ENCODE measurements at regions not wholly inside any gene's neighbourhood (a gene's known extent, or its start where the extent isn't known, plus 50 kb on each side); places are given as distances from the start of the nearest gene placed in this dataset.

DNA sequence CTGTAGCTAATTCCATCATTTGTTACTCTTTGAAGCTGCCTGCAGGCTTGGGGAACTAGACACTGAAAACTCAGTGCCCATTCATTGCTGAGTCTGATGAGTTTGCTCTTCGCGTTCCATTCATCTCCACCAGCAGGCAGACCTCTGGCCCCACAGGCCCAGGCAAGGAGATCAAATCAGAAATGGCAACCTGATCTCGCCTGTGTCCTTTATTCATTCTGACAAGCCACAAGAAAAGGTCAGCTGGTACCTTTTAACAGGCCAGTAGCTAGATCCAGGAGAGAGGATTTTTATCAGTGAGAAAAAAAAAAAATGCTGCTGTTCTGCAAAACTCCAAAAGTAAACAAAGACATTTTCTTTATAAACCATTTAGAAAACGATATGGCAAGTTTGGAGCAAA lies 742.5 kb downstream of the ETS1 start:
- Mint-ChIP-seq H3K27me3 (ENCODE audit: insufficient read depth) (no peaks in the 10 kb centered on the region), H3K27ac (no peak overlapping the region), H3K4me3 (no peak overlapping the region), H3K9me3 (no peaks in the 10 kb centered on the region), H3K36me3 (ENCODE audit: low read depth) (no peaks in the 10 kb centered on the region), H3K4me1 (ENCODE audit: low read depth) (no peaks in the 10 kb centered on the region)
- TF ChIP-seq, protein P1, sequence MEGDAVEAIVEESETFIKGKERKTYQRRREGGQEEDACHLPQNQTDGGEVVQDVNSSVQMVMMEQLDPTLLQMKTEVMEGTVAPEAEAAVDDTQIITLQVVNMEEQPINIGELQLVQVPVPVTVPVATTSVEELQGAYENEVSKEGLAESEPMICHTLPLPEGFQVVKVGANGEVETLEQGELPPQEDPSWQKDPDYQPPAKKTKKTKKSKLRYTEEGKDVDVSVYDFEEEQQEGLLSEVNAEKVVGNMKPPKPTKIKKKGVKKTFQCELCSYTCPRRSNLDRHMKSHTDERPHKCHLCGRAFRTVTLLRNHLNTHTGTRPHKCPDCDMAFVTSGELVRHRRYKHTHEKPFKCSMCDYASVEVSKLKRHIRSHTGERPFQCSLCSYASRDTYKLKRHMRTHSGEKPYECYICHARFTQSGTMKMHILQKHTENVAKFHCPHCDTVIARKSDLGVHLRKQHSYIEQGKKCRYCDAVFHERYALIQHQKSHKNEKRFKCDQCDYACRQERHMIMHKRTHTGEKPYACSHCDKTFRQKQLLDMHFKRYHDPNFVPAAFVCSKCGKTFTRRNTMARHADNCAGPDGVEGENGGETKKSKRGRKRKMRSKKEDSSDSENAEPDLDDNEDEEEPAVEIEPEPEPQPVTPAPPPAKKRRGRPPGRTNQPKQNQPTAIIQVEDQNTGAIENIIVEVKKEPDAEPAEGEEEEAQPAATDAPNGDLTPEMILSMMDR (IDR thresholded peaks at IDR 0.05) = no peak
- no peak for DNase-seq

DNA sequence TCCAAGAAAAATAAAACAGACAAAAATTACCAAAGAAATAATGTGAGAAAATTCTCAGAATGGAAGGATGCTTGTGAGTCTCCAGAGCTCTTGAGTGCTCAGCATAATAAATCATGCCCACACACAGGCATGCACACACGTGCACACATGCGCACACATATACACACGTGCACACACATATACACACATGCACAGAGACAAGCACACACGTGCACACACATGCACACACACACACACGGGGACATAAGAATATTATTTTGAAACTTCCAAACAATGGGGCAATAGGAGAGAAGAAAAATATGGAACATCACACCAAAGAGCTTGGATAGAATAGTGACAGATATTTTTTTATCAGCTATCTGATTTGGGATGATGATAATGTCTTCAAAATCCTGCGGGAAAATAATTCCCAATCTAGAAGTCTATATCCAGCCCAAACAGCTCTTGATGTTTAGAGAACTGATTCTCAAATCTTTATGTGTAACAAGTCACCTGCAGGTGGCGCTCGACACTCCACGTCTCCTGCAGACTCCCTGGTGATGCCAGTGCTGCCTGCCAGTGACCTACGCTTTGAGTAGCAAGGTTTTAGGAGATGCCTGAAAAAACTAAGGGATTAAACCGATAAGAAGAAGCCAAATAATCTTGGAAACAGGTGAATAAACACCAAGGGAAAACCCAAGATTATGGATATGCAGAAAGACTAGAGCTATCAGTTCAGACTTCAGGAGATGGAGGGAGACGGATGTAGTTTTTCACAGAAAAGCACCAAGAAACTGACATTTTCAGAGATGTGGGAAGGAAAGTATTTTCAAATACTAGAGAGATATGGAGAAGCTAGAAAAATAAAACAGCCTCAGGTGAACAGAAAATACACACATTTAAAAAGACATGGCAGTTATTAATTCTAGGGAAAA lies 743.6 kb downstream of the ETS1 start:
- H3K27ac Mint-ChIP-seq = no peak overlapping the region
- H3K4me3 Mint-ChIP-seq = no peak overlapping the region
- peak; percentile 62 for DNase-seq
- no peaks in the 10 kb centered on the region for H3K4me1 Mint-ChIP-seq (ENCODE audit: low read depth)
- H3K9me3 Mint-ChIP-seq = no peaks in the 10 kb centered on the region
- peaks cover 2% of the 10 kb centered on the region; the same call in 1 of the 2 replicates for H3K27me3 Mint-ChIP-seq (ENCODE audit: insufficient read depth)
- no peaks in the 10 kb centered on the region for H3K36me3 Mint-ChIP-seq (ENCODE audit: low read depth)
- TF ChIP-seq, protein P1 (IDR thresholded peaks at IDR 0.05) = peak; percentile 95

DNA sequence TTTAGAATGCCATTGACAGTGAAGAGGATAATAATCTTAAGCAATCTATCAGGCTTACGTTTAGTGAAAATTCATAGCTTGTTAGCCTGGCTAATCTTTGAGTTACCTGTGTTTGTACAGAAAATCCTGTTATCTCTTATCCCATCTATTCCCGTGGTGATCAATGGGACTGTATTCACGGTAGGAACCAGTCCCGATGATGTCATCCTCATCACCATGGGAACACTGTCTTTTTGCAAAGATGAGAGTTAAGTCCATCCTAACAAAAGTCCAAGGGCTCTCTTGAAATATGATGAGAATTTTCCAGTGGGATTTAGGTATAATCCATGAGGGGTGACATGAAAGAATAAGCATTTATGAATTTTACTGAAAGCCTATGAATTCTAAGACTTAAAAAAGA lies 762.2 kb downstream of the ETS1 start:
- DNase-seq = no peak
- Mint-ChIP-seq H3K27me3 (ENCODE audit: insufficient read depth) (peaks cover 7% of the 10 kb centered on the region), H3K9me3 (no peaks in the 10 kb centered on the region), H3K27ac (no peak overlapping the region), H3K4me1 (ENCODE audit: low read depth) (peaks cover 5% of the 10 kb centered on the region; the same call in 1 of the 2 replicates), H3K36me3 (ENCODE audit: low read depth) (no peaks in the 10 kb centered on the region), H3K4me3 (no peak overlapping the region)
- TF ChIP-seq, protein P1 (IDR thresholded peaks at IDR 0.05) = no peak

DNA sequence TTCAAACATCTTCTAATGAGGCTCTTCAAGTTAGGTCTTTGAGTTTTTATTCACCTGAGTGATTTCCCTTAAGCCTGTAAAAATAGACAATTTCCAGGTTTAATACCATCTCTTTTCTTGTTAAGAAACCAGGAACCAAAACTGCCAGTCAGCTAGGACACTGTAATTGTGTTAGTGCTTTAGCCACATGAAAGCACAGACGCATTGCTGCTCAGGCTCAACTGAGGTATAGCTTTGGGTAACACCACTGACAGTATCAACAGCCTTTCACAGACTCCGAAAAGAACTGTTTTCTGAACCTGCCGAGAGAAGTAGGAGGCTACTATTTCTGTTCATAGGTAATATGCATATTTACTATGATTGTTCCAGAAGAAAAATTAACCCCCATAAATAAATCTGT lies 768.7 kb downstream of the ETS1 start:
- DNase-seq = no peak
- no peaks in the 10 kb centered on the region for H3K36me3 Mint-ChIP-seq (ENCODE audit: low read depth)
- peaks cover 10% of the 10 kb centered on the region for H3K27me3 Mint-ChIP-seq (ENCODE audit: insufficient read depth)
- H3K4me3 Mint-ChIP-seq = no peak overlapping the region
- no peaks in the 10 kb centered on the region for H3K9me3 Mint-ChIP-seq
- no peak overlapping the region for H3K27ac Mint-ChIP-seq
- peaks cover 5% of the 10 kb centered on the region; the same call in 1 of the 2 replicates for H3K4me1 Mint-ChIP-seq (ENCODE audit: low read depth)
- TF ChIP-seq, protein P1 (IDR thresholded peaks at IDR 0.05) = no peak

DNA sequence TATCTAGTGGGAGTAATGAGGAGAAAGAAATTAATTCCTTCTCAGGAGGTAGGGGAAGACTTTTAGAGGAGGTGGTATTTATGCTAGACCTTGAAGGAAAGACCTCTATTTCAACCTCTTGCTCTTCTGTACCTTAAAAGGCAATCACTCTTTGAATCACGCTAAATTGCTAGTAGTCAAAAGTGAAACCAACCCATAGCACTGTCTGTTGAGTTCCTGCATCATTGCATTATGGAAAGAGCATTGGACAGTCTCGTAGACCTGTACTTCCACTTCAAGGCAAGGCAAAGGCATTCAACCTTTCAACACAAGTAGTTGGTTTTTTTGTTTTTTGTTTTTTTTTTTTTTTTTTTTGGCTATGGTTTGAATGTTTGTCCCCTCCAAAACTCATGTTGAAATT lies 770.4 kb downstream of the ETS1 start:
- Mint-ChIP-seq H3K27me3 (ENCODE audit: insufficient read depth) (peaks cover 10% of the 10 kb centered on the region), H3K36me3 (ENCODE audit: low read depth) (no peaks in the 10 kb centered on the region), H3K4me1 (ENCODE audit: low read depth) (peaks cover 5% of the 10 kb centered on the region; the same call in 1 of the 2 replicates), H3K27ac (no peak overlapping the region), H3K4me3 (no peak overlapping the region), H3K9me3 (no peaks in the 10 kb centered on the region)
- TF ChIP-seq, protein P1 (IDR thresholded peaks at IDR 0.05) = no peak
- DNase-seq = no peak
